Fibroblast of skin of left biceps (primary cell): ENCODE measurements at regions not wholly inside any gene's neighbourhood (a gene's known extent, or its start where the extent isn't known, plus 50 kb on each side); places are given as distances from the start of the nearest gene placed in this dataset.

Experiments used
- DNase-seq, 2 experiments: peaks; one replicate each; pipeline ENCODE4 v3.0.0-alpha.2; 2013; ENCODE audit warnings: low read depth in 2 of 2

GRCh38 chr1:29901624-29902325 lies 665.5 kb downstream of the PTPRU start:
- no peak for DNase-seq

- DNase-seq = no peak
Measured at GRCh38 chr1:29900712-29901111, 664.4 kb downstream of the PTPRU start.

GRCh38 chr1:29900104-29900679 lies 663.9 kb downstream of the PTPRU start:
- DNase-seq = no peak

GRCh38 chr1:29896791-29897714 lies 660.7 kb downstream of the PTPRU start:
- DNase-seq = no peak

GRCh38 chr1:29896300-29896699 lies 660.0 kb downstream of the PTPRU start:
- no peak for DNase-seq

GRCh38 chr1:29895201-29895600 lies 658.9 kb downstream of the PTPRU start:
- no peak for DNase-seq

- DNase-seq = no peak
Measured at GRCh38 chr1:29894311-29894710, 658.0 kb downstream of the PTPRU start.

GRCh38 chr1:29893806-29894205 lies 657.5 kb downstream of the PTPRU start:
- no peak for DNase-seq

- DNase-seq = no peak
Measured at GRCh38 chr1:29893046-29893723, 656.9 kb downstream of the PTPRU start.

- no peak for DNase-seq
Measured at GRCh38 chr1:29892247-29892646, 655.9 kb downstream of the PTPRU start.

- DNase-seq = no peak
Measured at GRCh38 chr1:29890201-29890959, 654.1 kb downstream of the PTPRU start.

GRCh38 chr1:29889776-29890175 lies 653.5 kb downstream of the PTPRU start:
- no peak for DNase-seq

- no peak for DNase-seq
Measured at GRCh38 chr1:29884740-29885139, 648.4 kb downstream of the PTPRU start.

GRCh38 chr1:29883986-29884385 lies 647.7 kb downstream of the PTPRU start:
- DNase-seq = no peak

GRCh38 chr1:29883411-29883832 lies 647.1 kb downstream of the PTPRU start:
- no peak for DNase-seq

GRCh38 chr1:29880556-29880955 lies 644.2 kb downstream of the PTPRU start:
- DNase-seq = no peak

- DNase-seq = no peak
Measured at GRCh38 chr1:29879217-29879616, 642.9 kb downstream of the PTPRU start.

GRCh38 chr1:29878501-29878900 lies 642.2 kb downstream of the PTPRU start:
- DNase-seq = no peak

GRCh38 chr1:29876902-29877301 lies 640.6 kb downstream of the PTPRU start:
- DNase-seq = no peak

GRCh38 chr1:29876441-29876840 lies 640.1 kb downstream of the PTPRU start:
- DNase-seq = no peak

- no peak for DNase-seq
Measured at GRCh38 chr1:29875557-29876028, 639.3 kb downstream of the PTPRU start.
